Stomach (tissue), 4 donors: ENCODE measurements at regions not wholly inside any gene's neighbourhood (a gene's known extent, or its start where the extent isn't known, plus 50 kb on each side); places are given as distances from the start of the nearest gene placed in this dataset.

ENCODE experiments used
- POLR2A ChIP-seq, 4 donors: fragments of 450-650 bp; IDR thresholded peaks; one replicate each; pipeline ENCODE4 v1.6.1; 2016; ENCODE audit warnings: antibody characterized with exemption in 4 of 4, control low read depth in 2 of 4, mild to moderate bottlenecking in 1 of 4, moderate library complexity in 1 of 4
- POLR2AphosphoS5 ChIP-seq, 3 donors: sonication (generic); formaldehyde crosslinking; IDR thresholded peaks; one replicate each; pipeline ENCODE4 v1.6.1; 2016; ENCODE audit warnings: antibody characterized with exemption in 3 of 3
- TF ChIP-seq, protein P1 (sequence below), 7 experiments: fragments of 450-650 bp in 4 of 7; fragments of 200-600 bp in 3 of 7; sonication (generic) in 3 of 7; IDR thresholded peaks; one replicate each; pipeline ENCODE4 v1.5.1; 2016 to 2019; ENCODE audit warnings: antibody characterized with exemption in 7 of 7, control low read depth in 2 of 7, mild to moderate bottlenecking in 1 of 7

DNA sequence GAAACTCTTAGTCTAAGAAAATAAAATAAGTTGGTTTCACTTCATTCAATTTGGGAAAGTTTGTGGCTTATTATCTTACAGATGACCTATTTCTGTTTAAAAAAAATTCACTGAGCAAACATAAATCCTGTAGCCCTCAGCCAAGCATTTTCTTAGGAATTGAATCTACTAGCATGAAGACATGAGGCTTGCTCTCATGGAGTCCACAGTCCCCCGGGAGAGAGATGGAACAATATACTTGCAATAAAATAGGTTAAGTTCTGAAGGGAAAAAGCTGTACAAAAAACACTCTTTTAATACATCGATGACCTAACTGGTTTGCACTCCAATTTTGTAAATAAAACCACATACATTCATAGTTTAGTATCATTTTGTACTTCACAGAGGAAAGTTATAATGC, 642.6 kb upstream of the FAM241A start:
- TF ChIP-seq, protein P1, sequence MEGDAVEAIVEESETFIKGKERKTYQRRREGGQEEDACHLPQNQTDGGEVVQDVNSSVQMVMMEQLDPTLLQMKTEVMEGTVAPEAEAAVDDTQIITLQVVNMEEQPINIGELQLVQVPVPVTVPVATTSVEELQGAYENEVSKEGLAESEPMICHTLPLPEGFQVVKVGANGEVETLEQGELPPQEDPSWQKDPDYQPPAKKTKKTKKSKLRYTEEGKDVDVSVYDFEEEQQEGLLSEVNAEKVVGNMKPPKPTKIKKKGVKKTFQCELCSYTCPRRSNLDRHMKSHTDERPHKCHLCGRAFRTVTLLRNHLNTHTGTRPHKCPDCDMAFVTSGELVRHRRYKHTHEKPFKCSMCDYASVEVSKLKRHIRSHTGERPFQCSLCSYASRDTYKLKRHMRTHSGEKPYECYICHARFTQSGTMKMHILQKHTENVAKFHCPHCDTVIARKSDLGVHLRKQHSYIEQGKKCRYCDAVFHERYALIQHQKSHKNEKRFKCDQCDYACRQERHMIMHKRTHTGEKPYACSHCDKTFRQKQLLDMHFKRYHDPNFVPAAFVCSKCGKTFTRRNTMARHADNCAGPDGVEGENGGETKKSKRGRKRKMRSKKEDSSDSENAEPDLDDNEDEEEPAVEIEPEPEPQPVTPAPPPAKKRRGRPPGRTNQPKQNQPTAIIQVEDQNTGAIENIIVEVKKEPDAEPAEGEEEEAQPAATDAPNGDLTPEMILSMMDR (IDR thresholded peaks at IDR 0.05), result no peak
- TF ChIP-seq POLR2A (IDR thresholded peaks at IDR 0.05) (no peak), POLR2AphosphoS5 (IDR thresholded peaks at IDR 0.05) (no peak)
